A549 (cell line): ENCODE measurements at regions not wholly inside any gene's neighbourhood (a gene's known extent, or its start where the extent isn't known, plus 50 kb on each side); places are given as distances from the start of the nearest gene placed in this dataset.
A peak's percentile ranks its signal among the peaks of the same experiment; 100 is the strongest.

Experiments
- ATAC-seq, 2 experiments: fragments of 200-7000 bp in 1 of 2; fragments of >200 bp in 1 of 2; cut with Nextera tagmentation in 1 of 2; cut with Tn5 transposase in 1 of 2; 3 replicates each; pipeline versions ENCODE4 v1.8.0 to v1.9.1; 2018 to 2020; ENCODE audit warnings: mild to moderate bottlenecking in 1 of 2, moderate library complexity in 1 of 2
- CTCF ChIA-PET: fragments of 300-600 bp; sonication (Branson Sonifier 250); formaldehyde crosslinking; extraction: SDS; loops from one replicate; lab custom pipeline; 2021; ENCODE audit warnings: antibody characterized with exemption, inconsistent platforms; lab: Yijun Ruan, JAX
- POLR2A ChIA-PET: fragments of 350-600 bp; formaldehyde crosslinking; extraction: SDS; loops from one replicate; lab custom pipeline; 2021; ENCODE audit warnings: antibody characterized with exemption, inconsistent platforms; lab: Yijun Ruan, JAX
- DNase-seq, 2 experiments: peaks; one replicate each; pipeline versions ENCODE4 v3.0.0 to v3.0.0-alpha.2; 2011 to 2016; ENCODE audit warnings: low read depth in 1 of 2, low spot score in 1 of 2
- FAIRE-seq: peaks from 2 replicates; lab custom pipeline; 2011; peaks lifted over from hg19 to GRCh38; lab: Jason Lieb, UNC
- H3K27ac ChIP-seq, 2 experiments: fragments of >200 bp; sonication (Bioruptor Twin); formaldehyde crosslinking; 3 replicates each; pipeline ENCODE4 v1.5.1; 2016 to 2017
- H3K4me1 ChIP-seq: fragments of >200 bp; sonication (Bioruptor Twin); formaldehyde crosslinking; 3 replicates; pipeline ENCODE4 v1.6.1; 2016
- H3K4me2 ChIP-seq: fragments of >200 bp; sonication (Bioruptor Twin); formaldehyde crosslinking; 3 replicates; pipeline ENCODE4 v1.6.1; 2016
- H3K4me3 ChIP-seq: fragments of >200 bp; sonication (Bioruptor Twin); formaldehyde crosslinking; 3 replicates; pipeline ENCODE4 v1.5.1; 2016
- H3K9me3 ChIP-seq: fragments of >200 bp; sonication (Bioruptor Twin); formaldehyde crosslinking; 3 replicates; pipeline ENCODE4 v1.6.1; 2016
- BHLHE40 ChIP-seq: IDR thresholded peaks from 2 replicates; pipeline ENCODE4 v1.6.1; 2012; ENCODE audit warnings: low read depth, low read length, inconsistent platforms
- CEBPB ChIP-seq, 2 experiments: fragments of >200 bp in 1 of 2; sonication (Bioruptor Twin) in 1 of 2; formaldehyde crosslinking in 1 of 2; IDR thresholded peaks; 2 replicates each; pipeline ENCODE4 v1.6.1; 2012 to 2016
- EHF ChIP-seq: fragments of 250-450 bp; sonication (Bioruptor Pico); IDR thresholded peaks from 2 replicates; pipeline ENCODE4 v1.5.0; 2020; ENCODE audit warnings: mild to moderate bottlenecking
- ESRRA ChIP-seq: fragments of 150-350 bp; IDR thresholded peaks from 2 replicates; pipeline ENCODE4 v1.6.1; 2014; ENCODE audit warnings: mild to moderate bottlenecking, low read length, borderline replicate concordance
- FOSL2 ChIP-seq, 2 experiments: fragments of 450-650 bp in 1 of 2; fragments of >200 bp in 1 of 2; sonication (Bioruptor Twin) in 1 of 2; formaldehyde crosslinking; IDR thresholded peaks; 2 replicates each; pipeline versions ENCODE4 v1.5.0 to v1.6.1; 2016 to 2020; ENCODE audit warnings: mild to moderate bottlenecking in 1 of 2, moderate library complexity in 1 of 2
- GATA3 ChIP-seq: IDR thresholded peaks from 2 replicates; pipeline ENCODE4 v1.6.1; 2012; ENCODE audit warnings: borderline replicate concordance
- HDAC2 ChIP-seq: fragments of 200-600 bp; sonication (generic); IDR thresholded peaks from 2 replicates; pipeline ENCODE4 v1.6.1; 2016
- HOXB5 ChIP-seq: fragments of 250-450 bp; sonication (Bioruptor Pico); IDR thresholded peaks from 2 replicates; pipeline ENCODE4 v1.5.0; 2020; ENCODE audit warnings: mild to moderate bottlenecking, moderate library complexity
- JUN ChIP-seq, 2 experiments: fragments of >200 bp; sonication (Bioruptor Twin); formaldehyde crosslinking; IDR thresholded peaks; 2 replicates in 1 of 2; 3 replicates in 1 of 2; pipeline ENCODE4 v1.6.1; 2016 to 2017
- KDM5A ChIP-seq: fragments of 200-600 bp; sonication (generic); IDR thresholded peaks from 2 replicates; pipeline ENCODE4 v1.6.1; 2016; ENCODE audit warnings: antibody characterized with exemption, mild to moderate bottlenecking
- NR3C1 ChIP-seq: fragments of >200 bp; sonication (Bioruptor Twin); formaldehyde crosslinking; IDR thresholded peaks from 3 replicates; pipeline ENCODE4 v1.6.1; 2017
- PHF8 ChIP-seq: fragments of 200-600 bp; sonication (generic); IDR thresholded peaks from 2 replicates; pipeline ENCODE4 v1.6.1; 2016; ENCODE audit warnings: low read depth, mild to moderate bottlenecking, antibody characterized with exemption, moderate library complexity, borderline replicate concordance
- POLR2A ChIP-seq: IDR thresholded peaks from 2 replicates; pipeline ENCODE4 v1.6.1; 2012; ENCODE audit warnings: mild to moderate bottlenecking, low read length
- POLR2AphosphoS2 ChIP-seq: conservative IDR thresholded peaks from 2 replicates; pipeline ENCODE4 v1.6.1; 2012; ENCODE audit warnings: low read length, improper control_type of control experiment, inconsistent platforms
- SREBF2 ChIP-seq: fragments of 450-650 bp; IDR thresholded peaks from 2 replicates; pipeline ENCODE4 v1.6.1; 2014; ENCODE audit warnings: mild to moderate bottlenecking, moderate library complexity
- TP53 ChIP-seq: fragments of 250-450 bp; sonication (Bioruptor Pico); IDR thresholded peaks from 2 replicates; pipeline ENCODE4 v1.5.0; 2021; ENCODE audit warnings: mild to moderate bottlenecking, moderate library complexity
- ZNF302 ChIP-seq: fragments of 250-450 bp; sonication (Bioruptor Pico); IDR thresholded peaks from 2 replicates; pipeline ENCODE4 v1.9.0; 2021; ENCODE audit warnings: inconsistent platforms, mild to moderate bottlenecking, moderate library complexity
- WGBS: methylation state at CpG from one replicate; pipeline ENCODE4 v1.1.6; 2017; ENCODE audit errors: missing lambda C conversion rate; 5-methylcytosine and 5-hydroxymethylcytosine counted together
- TF ChIP-seq, protein P1 (sequence below): fragments of >200 bp; sonication (Bioruptor Twin); formaldehyde crosslinking; IDR thresholded peaks from 3 replicates; pipeline ENCODE4 v1.5.1; 2016
- TF ChIP-seq, protein P2 (sequence below): IDR thresholded peaks from 2 replicates; pipeline ENCODE4 v1.6.1; 2012; ENCODE audit warnings: low read depth, borderline replicate concordance

DNA sequence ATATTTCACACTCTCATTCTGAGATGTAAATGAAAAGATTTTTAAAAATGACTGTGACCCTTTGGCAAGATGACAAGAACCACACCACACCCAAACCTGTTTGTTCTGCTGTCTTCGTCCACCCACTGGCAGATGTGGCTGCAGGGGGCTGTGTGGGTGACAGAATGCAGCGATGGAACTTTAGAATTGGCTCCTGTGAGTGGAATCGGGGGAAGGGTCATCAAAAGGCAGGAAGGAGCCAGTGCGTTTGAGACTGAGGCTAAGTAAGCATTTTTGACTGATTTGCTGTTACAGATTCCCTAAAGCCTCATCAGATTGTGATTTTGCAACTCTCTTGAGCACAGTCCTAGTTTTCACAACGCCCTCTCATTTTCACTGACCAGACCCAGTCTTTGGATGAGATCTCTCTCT, 111.2 kb upstream of the ADGRL2 start:
- FAIRE-seq (no peak), ATAC-seq (no peak), DNase-seq (no peak)
- H3K4me2 ChIP-seq, result no peak overlapping the region
- WGBS, result 61% methylated on average over 5 of the region's 5 CpGs
- CTCF ChIA-PET, result no interaction called here
- H3K27ac ChIP-seq, result no peak overlapping the region
- TF ChIP-seq POLR2A (no peak), EHF (CRISPR knock-in tag) (no peak), ESRRA (no peak), NR3C1 (no peak), KDM5A (no peak), SREBF2 (no peak), HOXB5 (no peak), POLR2AphosphoS2 (no peak), TP53 (no peak), CEBPB (IDR thresholded peaks at IDR 0.05) (no peak), PHF8 (no peak), ZNF302 (CRISPR knock-in tag) (no peak), JUN (IDR thresholded peaks at IDR 0.05) (no peak), BHLHE40 (no peak), HDAC2 (no peak)
- TF ChIP-seq, protein P1, sequence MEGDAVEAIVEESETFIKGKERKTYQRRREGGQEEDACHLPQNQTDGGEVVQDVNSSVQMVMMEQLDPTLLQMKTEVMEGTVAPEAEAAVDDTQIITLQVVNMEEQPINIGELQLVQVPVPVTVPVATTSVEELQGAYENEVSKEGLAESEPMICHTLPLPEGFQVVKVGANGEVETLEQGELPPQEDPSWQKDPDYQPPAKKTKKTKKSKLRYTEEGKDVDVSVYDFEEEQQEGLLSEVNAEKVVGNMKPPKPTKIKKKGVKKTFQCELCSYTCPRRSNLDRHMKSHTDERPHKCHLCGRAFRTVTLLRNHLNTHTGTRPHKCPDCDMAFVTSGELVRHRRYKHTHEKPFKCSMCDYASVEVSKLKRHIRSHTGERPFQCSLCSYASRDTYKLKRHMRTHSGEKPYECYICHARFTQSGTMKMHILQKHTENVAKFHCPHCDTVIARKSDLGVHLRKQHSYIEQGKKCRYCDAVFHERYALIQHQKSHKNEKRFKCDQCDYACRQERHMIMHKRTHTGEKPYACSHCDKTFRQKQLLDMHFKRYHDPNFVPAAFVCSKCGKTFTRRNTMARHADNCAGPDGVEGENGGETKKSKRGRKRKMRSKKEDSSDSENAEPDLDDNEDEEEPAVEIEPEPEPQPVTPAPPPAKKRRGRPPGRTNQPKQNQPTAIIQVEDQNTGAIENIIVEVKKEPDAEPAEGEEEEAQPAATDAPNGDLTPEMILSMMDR, result no peak
- TF ChIP-seq, protein P2, sequence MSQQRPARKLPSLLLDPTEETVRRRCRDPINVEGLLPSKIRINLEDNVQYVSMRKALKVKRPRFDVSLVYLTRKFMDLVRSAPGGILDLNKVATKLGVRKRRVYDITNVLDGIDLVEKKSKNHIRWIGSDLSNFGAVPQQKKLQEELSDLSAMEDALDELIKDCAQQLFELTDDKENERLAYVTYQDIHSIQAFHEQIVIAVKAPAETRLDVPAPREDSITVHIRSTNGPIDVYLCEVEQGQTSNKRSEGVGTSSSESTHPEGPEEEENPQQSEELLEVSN, result no peak
- no peaks in the 10 kb centered on the region for H3K9me3 ChIP-seq
- H3K4me1 ChIP-seq, result no peaks in the 10 kb centered on the region
- H3K4me3 ChIP-seq, result no peak overlapping the region
- POLR2A ChIA-PET, result no interaction called here

DNA sequence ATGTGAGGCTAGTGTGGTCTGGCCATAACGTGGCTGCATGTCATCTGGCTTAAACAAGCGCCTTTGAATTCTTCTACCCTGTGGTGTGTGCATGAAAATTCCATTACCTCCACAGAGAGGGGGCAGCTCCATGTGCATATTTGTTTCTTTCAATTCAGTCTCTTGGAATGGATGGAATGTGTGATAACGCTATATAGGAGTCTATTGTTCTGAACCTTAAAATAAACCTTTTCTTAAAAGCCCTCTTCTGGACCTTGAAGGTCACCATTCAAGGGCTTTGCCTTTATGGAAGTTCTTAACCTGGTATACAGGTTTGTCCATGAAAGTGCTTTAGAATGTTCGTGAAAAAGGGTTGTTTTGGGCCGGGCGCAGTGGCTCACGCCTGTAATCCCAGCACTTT, 118.2 kb upstream of the ADGRL2 start:
- peaks cover 22% of the 10 kb centered on the region for H3K4me1 ChIP-seq
- CTCF ChIA-PET, result no interaction called here
- no peak for DNase-seq
- WGBS, result 52% methylated on average over 6 of the region's 7 CpGs
- peak overlapping the region; percentile 45 for H3K4me2 ChIP-seq
- peak in 1 of 2 experiments; percentile 61; a peak in 3 of 6 replicates for ATAC-seq
- peak overlapping the region in 1 of 2 experiments; percentile 52; a peak in 1 of 6 replicates for H3K27ac ChIP-seq
- TF ChIP-seq, protein P1, result no peak
- peak; percentile 53; the same call in 1 of the 2 replicates for TF ChIP-seq GATA3
- TF ChIP-seq, all 56 proteins: peak for 1
- POLR2A ChIA-PET, result no interaction called here
- FAIRE-seq, result no peak
- H3K9me3 ChIP-seq, result no peaks in the 10 kb centered on the region
- H3K4me3 ChIP-seq, result no peak overlapping the region

DNA sequence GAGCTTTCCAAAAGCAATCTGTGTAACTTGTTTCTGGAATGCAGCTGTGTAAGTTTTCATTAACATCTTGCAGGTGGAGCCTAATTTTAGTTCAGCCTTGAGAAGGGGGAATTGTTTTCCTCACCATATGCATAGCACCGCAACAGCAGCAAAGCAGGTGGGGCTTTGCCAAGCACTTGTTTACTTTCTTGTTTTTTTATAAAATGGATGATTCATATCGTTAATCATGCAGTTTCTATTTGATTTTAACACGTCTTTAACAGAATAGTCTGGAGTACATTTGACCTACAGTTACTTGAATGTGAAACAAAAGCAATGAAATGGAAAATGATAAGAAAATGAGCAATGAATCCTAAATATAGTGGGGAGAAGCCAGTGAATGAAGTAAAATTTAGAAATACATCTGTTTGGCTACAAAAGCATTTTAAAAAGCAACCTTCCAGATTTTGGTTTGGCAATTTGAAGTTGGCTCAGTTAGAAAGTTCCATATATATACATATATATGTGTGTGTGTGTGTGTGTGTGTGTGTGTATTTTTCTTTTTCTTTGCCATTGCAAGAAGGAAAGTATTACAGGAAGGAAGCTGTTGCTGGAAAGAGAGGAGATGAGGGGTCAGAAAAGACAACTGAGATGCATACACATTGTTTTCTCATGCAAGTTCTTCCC, 119.0 kb upstream of the ADGRL2 start:
- Histone ChIP-seq H3K4me2 (peak overlapping the region; percentile 45), H3K4me1 (peaks cover 22% of the 10 kb centered on the region), H3K4me3 (no peak overlapping the region), H3K9me3 (no peaks in the 10 kb centered on the region), H3K27ac (peak overlapping the region in 1 of 2 experiments; percentile 52; a peak in 1 of 6 replicates)
- DNase-seq, result no peak
- 6% methylated on average over 3 of the region's 3 CpGs for WGBS
- FAIRE-seq, result no peak
- peak; percentile 33; the same call in 1 of the 2 replicates for TF ChIP-seq GATA3
- no peak; the same call in 1 of the 2 replicates for TF ChIP-seq FOSL2 (IDR thresholded peaks at IDR 0.05)
- TF ChIP-seq FOSL2 (CRISPR knock-in tag; IDR thresholded peaks at IDR 0.05), result peak; percentile 51
- TF ChIP-seq HDAC2, result no peak
- POLR2A ChIA-PET, result no interaction called here
- CTCF ChIA-PET, result no interaction called here
- ATAC-seq, result peak in 1 of 2 experiments; percentile 31; a peak in 3 of 6 replicates
